ENCODE measurements at regions not wholly inside any gene's neighbourhood (a gene's known extent, or its start where the extent isn't known, plus 50 kb on each side); places are given as distances from the start of the nearest gene placed in this dataset.

DNA sequence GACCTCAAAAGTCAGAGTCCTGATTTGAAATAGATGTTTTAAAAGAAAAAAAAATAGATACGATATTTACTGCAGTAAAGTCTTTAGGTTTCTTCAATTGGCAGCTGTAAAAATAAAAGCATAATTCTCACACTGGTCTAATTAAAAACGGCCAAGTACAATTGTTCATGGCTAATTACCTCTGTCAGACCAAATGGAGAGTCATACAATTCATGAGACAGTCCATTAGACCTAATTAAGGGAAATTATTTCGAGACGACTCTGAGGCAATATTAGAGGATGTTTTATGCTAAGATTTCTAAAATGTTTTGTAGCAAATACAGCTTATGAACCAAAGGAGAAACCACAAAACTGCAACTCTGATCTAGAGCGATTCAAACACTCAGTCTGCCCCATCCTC is 131.3 kb downstream of the PHLDA1 start:
- no peak for DNase-seq (ENCODE audit: low read depth)

DNA sequence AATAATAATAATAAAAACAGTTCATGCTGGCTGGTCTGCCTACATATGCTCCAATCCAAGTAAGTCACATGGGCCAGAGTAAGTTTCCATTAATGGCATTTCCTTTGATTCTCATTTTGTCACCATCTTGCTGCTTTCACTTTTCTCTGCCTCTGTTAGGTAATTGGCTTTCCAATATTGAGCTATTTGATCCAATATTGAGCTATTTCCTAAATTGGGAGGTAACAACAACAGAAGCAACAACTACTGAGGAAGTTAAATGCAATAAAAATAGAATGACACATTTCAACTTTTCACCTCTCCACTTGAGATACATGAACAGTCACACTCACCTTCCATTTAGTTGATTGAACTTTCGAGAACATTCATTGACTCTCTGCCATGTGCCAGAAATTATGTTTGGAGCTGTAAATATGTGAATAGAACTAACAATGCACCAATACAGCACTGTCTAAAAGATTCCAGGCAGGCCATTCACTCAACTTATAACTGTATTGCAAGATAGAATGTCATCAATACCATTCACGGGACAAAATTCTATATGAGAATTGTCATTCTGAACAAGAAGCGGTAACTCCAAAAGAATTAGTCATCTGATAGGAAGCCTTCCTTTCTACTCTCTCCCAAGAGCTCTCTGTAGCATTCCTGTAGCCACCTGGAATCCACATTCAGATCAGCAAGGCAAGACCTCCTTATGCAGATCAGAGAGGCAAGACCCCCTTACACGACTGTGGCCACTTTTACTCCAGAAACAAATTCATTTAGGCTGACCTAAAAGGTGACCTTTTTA is 136.4 kb downstream of the PHLDA1 start:
- no peak for DNase-seq (ENCODE audit: low read depth)

DNA sequence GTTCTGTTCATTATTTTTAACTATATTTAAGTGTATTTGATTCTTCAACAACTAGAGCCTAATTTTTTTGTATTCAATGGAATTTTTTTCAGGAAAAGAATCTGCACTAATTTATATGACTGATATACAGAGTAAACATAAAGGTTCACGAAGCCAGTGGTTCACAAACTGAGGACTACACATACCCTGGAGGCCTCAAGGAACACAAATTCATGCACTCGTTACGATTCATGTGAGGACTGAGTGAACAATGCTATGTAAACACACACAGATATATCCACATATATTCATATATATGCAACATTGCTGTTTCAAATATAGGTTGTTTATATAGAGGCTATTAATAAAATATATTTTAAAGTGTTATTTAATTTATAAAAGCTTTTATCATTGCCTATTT is 137.8 kb downstream of the PHLDA1 start:
- no peak for DNase-seq (ENCODE audit: low read depth)

DNA sequence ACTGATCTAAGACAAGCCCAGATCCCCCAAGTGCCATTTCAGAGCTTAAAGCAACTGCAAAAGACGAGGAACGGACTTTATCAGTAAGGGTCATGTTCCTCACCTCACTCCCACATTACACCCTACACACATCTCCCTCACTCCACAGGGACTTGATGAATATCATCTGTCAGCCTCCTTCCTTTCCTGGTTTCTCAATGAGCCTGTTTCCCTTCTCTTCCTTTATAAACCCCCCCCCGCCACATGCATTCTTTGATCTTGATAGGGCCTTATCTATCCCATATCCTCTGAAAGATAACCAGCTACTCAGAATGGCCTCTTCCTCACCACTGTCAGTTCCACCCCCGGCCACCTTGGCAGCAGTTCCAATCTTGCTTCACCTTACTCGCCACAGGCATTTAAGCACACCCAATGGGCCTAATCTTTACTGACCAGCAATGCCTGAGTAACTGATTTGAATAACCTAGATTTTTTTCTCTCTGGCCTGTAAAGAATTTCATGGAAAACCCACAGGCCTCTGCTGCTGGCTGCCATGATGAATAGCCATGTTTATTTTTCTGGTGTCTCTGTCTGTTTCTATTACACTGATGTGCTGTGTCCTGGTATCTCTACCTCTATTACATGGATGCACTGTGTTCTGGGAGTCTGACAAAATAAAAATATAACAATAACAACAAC is 138.7 kb downstream of the PHLDA1 start:
- peak; percentile 80 for DNase-seq (ENCODE audit: low read depth)

DNA sequence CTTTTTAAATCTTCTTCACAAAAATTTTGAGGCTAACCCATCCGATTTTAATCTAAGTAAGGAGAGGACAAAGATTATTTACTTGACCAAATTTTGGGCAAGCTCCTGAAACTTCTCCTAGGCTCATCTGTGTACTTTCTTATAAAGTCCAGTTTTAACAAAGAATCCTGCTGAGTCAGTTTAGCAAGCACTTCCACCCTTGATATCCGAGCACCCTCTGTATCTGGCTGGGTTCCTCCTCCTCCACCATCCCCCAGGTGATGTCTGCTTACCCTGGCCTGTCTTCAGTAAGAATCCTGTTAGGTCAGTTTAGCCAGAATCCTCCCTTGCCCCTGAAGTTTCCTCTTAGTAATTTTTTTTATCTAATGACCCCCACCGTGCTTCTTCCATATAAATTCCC is 140.5 kb downstream of the PHLDA1 start:
- DNase-seq (ENCODE audit: low read depth), result no peak

DNA sequence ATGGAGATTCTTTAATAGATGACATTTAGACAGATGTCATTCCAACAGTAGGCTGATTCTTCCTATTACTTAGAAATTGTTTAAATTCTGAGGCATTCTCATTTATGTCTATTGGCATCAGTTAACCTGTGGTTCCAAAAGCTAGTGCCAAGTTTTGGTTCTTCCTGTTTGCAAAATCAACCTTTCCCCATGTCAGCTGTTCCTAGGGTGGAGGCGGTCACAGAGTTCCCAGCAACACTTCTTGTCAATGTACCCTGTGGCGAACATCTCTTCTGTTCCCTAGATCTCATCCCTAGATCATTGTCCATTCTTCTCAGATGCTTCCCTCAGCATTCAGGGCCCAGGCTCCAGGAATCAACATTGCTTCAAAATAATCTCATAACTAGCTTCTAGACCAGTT is 140.9 kb downstream of the PHLDA1 start:
- no peak for DNase-seq (ENCODE audit: low read depth)

DNA sequence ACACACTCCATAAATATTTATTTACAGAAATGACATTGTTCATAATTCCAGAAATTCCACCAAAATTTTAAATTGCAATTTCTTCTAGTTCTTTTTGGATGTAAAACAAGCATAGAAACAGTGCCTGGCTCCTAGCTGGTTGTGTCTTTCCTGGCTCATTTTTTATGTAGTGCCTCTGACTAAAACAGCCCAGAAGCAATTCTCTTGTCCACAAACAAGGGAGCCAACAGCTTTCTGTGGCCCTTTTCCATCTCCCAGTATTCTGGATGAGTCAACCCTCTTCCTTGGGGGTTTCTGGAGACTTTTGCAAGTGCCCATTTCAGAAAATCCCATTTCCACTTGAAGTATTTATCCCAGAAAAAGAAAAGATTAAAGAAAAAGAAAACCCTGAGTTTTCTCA is 141.4 kb downstream of the PHLDA1 start:
- DNase-seq (ENCODE audit: low read depth), result no peak

DNA sequence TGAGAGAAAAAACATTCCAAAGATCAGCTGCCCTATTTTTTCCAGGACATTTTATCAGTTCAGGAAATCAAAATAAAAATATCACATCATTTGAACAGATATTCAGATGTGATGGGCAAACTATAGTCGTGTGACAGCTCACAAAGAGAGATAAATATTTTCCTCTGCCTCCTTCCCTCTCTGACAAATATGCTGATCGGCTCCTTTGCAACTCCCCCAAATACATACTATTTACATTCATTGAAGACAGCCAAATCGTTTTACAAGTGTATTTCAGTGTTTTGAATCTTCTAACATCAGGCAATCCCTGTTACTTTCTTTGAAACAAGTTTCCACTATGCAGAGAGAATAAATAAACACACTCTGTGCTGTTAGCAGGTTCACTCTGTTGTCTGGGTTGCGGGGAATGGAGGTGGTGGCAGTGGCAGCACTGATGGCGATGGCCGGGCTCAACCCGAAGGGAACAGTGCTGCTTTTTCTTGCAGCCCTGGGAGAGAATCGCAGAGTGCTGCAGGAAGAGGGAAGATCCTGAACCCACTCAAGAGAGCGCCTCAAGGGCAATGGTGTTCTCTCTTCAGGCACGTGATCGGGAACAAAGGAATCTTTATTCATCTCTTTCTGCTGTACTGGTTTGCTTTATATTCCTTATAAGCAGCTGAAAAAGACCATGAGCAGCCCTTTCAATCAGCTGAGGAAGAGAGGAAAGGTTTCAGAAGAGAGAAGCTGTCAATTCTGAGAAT is 142.5 kb downstream of the PHLDA1 start:
- DNase-seq (ENCODE audit: low read depth), result no peak

DNA sequence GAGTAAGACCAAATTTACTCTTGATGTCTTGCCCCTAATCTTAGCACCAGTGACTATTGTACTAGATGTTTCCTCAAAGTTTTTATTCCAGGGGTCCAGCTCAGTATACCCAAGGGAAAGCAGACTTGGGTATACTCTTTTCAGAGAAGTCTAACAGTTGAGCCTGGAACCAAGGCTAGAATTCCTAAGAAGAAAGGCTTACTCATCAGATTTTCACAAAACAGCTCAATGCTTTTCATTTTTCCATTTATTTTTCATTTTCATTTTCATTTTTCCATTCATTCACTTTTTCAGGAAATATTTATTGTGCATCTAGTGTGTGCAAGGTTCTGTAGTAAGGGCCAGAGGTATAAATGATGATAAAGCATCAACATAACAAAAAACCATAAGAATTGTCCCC is 143.2 kb downstream of the PHLDA1 start:
- DNase-seq (ENCODE audit: low read depth), result no peak

DNA sequence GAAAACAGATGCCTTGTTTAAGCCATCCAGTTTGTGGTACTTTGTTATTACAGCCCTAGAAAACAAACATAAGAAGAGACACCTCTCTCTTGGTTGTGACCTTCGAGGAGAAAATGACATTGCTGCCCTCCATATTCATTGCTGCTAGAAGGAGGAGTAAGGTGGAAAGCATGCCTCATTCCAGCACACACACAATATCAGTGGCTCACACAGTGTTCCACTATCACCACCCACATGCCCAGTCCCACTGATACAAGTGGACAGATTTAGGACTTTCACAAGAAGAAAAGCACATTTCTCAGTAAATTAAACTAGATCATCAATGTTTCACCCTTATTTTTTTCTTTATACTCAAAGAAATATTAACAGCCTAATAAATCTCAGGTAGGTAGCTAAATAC is 143.6 kb downstream of the PHLDA1 start:
- no peak for DNase-seq (ENCODE audit: low read depth)

DNA sequence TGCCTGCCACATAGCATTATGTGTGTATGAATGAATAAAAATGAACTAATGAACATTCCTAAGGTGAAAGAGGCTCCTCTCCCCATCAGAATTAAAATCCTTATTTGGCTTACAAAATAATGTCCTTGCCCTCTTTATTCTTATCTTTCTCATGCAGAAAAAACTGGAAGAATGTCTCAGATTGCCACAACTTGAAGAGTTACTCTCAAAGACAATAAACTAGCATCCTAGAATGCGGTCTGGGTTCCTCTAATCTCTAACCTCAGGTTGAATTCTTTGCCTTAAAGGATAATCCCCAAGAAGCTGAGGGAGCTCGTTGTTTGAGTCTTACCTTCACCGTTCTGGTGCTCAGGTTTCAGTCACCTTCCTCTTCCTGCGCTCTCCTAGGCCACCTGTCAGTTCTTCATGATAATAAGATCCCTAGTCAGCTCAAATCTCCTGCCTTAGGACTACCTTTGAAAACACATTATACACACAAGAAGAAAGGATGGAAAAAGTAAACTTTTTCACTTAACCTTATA is 147.1 kb downstream of the PHLDA1 start:
- DNase-seq (ENCODE audit: low read depth), result no peak

DNA sequence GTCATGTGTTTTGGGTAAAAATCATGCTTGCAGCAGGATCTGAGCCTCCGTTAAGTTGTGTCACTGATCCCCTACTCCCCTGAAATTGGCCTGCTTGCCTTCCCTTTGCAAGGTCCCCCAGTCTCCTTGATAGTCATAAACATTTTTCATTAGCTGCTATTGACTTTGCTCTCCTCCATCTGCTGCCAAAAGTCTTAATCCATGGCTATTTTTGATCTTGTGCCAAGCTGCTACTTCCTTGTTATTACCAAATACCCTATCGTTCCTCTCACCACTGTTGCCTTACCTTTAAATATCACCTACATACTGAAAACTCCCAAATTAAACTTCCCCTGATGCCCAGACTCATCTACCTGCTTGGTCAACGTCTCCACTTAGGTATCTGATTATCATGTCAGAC is 148.3 kb downstream of the PHLDA1 start:
- DNase-seq (ENCODE audit: low read depth), result no peak

DNA sequence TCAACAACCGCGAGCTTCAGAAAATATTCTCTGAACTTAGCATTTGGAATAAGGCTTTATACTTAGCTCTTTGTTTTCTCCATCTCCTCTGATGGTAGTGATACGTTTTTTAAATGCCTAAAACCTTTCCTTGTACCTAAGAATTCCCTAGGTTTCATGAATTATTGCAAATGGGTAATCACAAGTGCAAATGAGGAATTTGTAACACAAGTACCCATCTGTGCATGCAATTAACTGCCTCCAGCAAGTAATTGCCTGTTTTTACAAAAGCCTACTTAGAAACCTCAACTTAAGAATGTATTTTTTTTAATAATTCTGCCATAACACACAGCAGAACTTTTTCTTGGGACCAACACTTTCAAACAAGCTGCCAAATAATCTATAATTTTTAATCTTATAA is 149.2 kb downstream of the PHLDA1 start:
- no peak for DNase-seq (ENCODE audit: low read depth)

DNA sequence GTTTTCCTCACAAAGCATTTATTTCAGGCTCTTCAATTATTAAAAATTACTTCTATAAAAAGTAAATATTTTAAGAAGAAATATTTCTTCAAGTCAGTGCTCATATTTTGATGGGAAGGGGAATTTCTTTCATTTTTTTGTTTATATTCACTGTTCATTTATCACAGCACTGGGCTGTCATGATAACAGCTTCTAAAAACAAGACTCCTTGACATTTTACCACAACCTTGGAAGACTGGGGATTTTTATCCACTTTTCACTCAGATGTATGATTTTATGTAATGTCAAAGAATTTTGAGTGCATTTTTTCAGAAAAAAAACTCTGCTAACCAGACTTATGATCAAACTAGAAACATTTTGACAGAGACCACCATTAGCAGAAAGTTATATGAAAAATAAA is 149.7 kb downstream of the PHLDA1 start:
- DNase-seq (ENCODE audit: low read depth), result no peak

DNA sequence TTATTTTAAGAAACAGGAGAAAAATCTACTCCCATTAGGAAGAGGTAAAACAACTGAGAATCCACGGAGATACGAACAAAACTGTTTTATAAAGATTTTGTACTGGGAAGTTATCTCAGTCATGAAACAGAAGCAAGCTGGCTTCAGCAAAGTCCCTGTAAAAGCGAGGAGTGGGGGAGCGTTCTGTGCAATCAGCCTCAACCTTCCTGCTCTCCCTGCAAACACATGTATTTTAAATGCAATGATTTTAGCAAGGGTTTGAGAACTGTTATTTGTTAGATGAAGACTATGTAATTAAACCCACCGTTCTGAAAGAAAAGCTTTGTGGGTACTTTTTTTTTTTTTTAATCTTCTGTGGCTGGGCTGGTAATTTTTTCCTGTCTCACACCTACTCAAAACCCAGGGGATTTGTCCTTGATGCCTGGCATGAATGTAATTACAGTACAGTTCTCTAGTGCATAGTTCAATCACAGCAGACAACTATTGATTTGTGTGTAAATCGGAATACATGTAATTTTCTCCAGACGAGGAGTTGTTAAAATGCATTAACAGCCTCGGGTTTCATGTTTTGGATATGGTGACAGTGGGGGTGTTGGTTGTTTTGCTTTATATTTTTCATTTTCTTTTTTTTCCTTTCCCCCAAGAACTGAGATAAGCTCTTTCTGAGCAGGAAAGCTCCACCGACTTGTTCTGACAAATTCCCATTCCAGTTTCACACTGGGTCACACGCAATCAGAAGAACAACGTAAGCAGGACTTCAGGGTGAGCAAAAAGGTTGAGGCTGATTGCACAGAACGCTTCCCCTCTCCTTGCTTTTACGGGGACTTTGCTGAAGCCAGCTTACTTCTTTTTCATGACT is 153.6 kb downstream of the PHLDA1 start:
- peak; percentile 70 for DNase-seq (ENCODE audit: low read depth)

DNA sequence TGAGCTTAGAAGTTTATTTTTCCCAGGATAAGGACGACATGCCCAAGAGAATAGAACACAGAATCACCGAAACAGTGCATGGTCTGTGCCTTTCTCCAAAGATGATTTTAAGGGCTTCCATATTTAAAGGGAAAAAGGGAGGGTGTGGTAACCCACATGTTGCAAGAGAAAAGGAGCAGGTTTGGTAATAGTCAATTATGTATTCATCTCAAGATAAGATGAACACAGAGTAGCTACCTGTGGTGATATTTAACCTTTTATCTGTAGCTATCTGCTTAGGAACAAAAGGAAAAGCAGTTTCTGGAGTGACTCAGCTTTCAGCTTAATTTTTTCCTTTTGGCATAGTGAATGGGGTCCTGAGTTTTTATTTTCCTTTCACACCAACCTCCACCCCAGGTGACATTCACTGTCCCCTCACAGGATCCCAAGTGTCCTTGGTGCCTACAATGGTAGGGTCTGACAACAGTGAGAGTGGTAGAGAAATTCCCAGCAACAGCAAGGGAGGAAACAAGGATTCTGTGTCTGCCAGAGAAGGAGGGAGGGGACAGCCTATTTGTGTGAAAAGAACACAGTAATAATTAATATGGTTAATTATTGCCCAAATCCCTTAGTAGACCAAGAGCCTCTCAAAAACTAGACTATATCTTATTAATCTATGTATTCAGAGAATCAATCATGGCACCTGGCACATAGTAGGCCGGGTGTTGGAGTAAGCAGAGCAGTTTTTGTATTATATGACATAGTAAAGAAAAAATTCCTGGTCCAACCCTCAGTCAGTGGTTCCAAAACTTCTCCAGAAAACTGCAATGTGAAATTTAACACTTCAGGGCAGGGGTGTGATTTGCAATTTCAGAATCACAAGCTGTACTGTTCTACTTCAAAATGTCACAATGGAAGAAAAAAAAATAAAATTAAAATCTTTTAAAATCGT is 154.5 kb downstream of the PHLDA1 start:
- DNase-seq (ENCODE audit: low read depth), result no peak

DNA sequence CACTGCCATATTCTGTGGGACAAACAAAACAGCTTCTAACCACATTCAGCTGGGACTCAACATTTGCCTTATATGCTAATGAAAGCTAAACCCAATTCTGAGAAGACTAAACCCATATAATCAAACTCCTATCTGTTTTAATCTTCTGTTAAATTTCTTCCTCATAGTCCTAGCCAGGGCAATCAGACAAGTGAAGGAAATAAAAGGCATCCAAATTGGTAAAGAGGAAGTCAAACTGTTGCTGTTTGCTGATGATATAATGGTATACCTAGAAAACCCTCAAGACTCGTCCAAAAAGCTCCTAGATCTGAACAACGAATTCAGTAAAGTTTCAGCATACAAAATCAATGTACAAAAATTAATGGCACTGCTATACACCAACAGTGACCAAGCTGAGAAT is 157.1 kb downstream of the PHLDA1 start:
- DNase-seq (ENCODE audit: low read depth), result no peak

DNA sequence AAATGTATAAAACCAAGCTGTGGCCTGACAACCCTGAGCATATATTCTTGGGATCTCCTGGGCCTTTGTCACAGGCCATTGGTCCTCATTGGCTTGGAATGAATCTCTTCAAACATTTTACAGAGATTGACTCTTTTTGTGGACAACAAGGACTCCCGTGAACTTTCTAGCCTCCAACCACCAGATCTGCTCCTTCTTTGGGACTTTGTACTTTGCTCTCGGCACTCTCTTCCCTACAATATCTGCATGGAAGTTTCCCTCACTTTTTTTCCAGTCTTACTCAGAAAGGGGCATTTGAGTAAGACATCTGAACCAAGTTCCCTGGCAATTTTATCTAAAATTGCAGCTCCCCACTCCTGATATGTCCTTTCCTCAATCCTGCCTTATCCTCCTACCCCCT is 158.8 kb downstream of the PHLDA1 start:
- DNase-seq (ENCODE audit: low read depth), result no peak

DNA sequence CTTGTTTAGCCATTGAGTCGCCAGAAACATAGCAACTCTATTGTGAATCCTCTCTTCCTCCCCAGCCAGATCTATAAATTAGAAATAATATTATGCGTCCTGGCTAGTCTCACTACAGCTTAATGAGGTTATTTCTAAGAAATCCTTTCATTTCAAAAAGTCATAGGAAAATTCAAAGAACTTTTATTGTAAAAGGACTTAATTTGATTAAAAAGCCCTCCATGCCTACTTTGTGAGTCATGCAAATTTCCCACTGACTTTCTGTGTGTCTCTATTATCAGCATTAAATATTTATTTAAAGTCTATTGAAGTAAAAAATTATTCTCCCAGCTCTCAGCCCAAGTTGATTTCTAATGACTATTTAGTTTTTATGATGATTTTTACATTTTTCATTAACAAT is 160.7 kb downstream of the PHLDA1 start:
- DNase-seq (ENCODE audit: low read depth), result no peak

DNA sequence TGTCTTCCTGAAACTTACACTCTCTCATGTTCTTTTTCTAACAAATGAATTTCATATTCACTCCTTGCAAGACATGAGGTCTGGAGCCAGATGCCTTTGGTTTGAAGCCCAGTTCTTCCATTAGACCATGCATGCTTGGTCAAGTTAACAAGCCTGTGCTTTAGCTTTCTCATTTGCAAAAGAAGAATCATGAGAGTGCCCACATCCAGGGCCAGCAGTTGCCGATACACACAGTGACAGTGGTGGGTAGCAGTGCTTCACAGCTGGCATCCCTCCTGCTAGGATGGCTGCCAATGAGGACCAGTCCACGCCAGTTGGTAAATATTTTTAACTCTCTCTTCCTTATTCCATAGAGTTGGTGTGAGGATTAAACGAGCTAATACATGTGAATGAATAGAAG is 163.1 kb downstream of the PHLDA1 start:
- DNase-seq (ENCODE audit: low read depth), result no peak

DNA sequence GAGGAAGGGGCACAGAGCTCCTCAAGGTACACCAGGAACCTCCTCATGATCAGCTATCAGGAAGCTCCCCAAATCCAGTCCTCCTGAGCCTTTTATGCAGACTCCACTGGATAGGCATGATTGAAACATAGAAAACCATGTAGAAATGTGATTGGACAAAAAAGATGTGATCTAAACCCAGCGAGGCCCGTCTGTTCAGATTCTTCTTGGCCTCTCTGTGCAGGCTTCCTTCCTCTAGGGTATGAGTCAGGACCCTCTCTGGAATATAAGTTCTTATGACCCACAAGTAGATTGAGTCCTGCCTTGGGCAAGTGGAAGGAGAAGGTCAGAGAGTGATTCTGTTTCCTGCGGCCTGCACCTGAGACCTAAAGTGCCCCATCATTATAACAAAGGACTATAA is 166.3 kb downstream of the PHLDA1 start:
- no peak for DNase-seq (ENCODE audit: low read depth)

All from non-pigmented ciliary epithelial cell (primary cell).